ENCODE measurements at regions not wholly inside any gene's neighbourhood (a gene's known extent, or its start where the extent isn't known, plus 50 kb on each side); places are given as distances from the start of the nearest gene placed in this dataset.

GRCh38 chr13:21814604-21815003 is 143.7 kb downstream of the FGF9 start:
- 89 to 95% methylated on average over 4 to 5 of the region's 7 CpGs for WGBS, 2 experiments (ENCODE audit: insufficient coverage in 2 of 2)
- Histone ChIP-seq H3K36me3 (ENCODE audit: control insufficient read depth, insufficient read depth, low read length) (no peaks in the 10 kb centered on the region), H3K27ac (ENCODE audit: low read depth, low read length, severe bottlenecking) (no peak overlapping the region), H3K4me3 (ENCODE audit: extremely low read depth, insufficient read depth, low read length, poor library complexity, severe bottlenecking) (no peak overlapping the region), H3K4me1 (ENCODE audit: control insufficient read depth, insufficient read depth, low read length, poor library complexity, severe bottlenecking) (no peaks in the 10 kb centered on the region), H3K9me3 (ENCODE audit: control insufficient read depth, low read length) (no peaks in the 10 kb centered on the region)

GRCh38 chr13:21817878-21818277 is 147.0 kb downstream of the FGF9 start:
- WGBS, 2 experiments (ENCODE audit: insufficient coverage in 2 of 2): 88 to 94% methylated on average over 14 to 21 of the region's 25 CpGs
- Histone ChIP-seq H3K9me3 (ENCODE audit: control insufficient read depth, low read length) (no peaks in the 10 kb centered on the region), H3K4me3 (ENCODE audit: extremely low read depth, insufficient read depth, low read length, poor library complexity, severe bottlenecking) (no peak overlapping the region), H3K4me1 (ENCODE audit: control insufficient read depth, insufficient read depth, low read length, poor library complexity, severe bottlenecking) (no peaks in the 10 kb centered on the region), H3K27ac (ENCODE audit: low read depth, low read length, severe bottlenecking) (no peak overlapping the region), H3K36me3 (ENCODE audit: control insufficient read depth, insufficient read depth, low read length) (no peaks in the 10 kb centered on the region)

GRCh38 chr13:21822029-21822428 is 151.2 kb downstream of the FGF9 start:
- H3K27ac ChIP-seq (ENCODE audit: low read depth, low read length, severe bottlenecking): no peak overlapping the region
- H3K4me1 ChIP-seq (ENCODE audit: control insufficient read depth, insufficient read depth, low read length, poor library complexity, severe bottlenecking): no peaks in the 10 kb centered on the region
- H3K36me3 ChIP-seq (ENCODE audit: control insufficient read depth, insufficient read depth, low read length): no peaks in the 10 kb centered on the region
- H3K4me3 ChIP-seq (ENCODE audit: extremely low read depth, insufficient read depth, low read length, poor library complexity, severe bottlenecking): no peak overlapping the region
- H3K9me3 ChIP-seq (ENCODE audit: control insufficient read depth, low read length): no peaks in the 10 kb centered on the region
- WGBS, 2 experiments (ENCODE audit: insufficient coverage in 2 of 2): 90 to 92% methylated on average over 2 of the region's 4 CpGs

- 72 to 86% methylated on average over 6 of the region's 6 CpGs for WGBS, 2 experiments (ENCODE audit: insufficient coverage in 2 of 2)
- no peak overlapping the region for H3K4me3 ChIP-seq (ENCODE audit: extremely low read depth, insufficient read depth, low read length, poor library complexity, severe bottlenecking)
- H3K27ac ChIP-seq (ENCODE audit: low read depth, low read length, severe bottlenecking): no peak overlapping the region
- H3K36me3 ChIP-seq (ENCODE audit: control insufficient read depth, insufficient read depth, low read length): no peaks in the 10 kb centered on the region
- no peaks in the 10 kb centered on the region for H3K9me3 ChIP-seq (ENCODE audit: control insufficient read depth, low read length)
- no peaks in the 10 kb centered on the region for H3K4me1 ChIP-seq (ENCODE audit: control insufficient read depth, insufficient read depth, low read length, poor library complexity, severe bottlenecking)
Observed at GRCh38 chr13:21823416-21823815, 152.5 kb downstream of the FGF9 start.

- no peaks in the 10 kb centered on the region for H3K36me3 ChIP-seq (ENCODE audit: control insufficient read depth, insufficient read depth, low read length)
- 100% methylated on average over 1 of the region's 1 CpG; no CpG with 5 or more reads in 1 of the 2 experiments for WGBS, 2 experiments (ENCODE audit: insufficient coverage in 2 of 2)
- no peaks in the 10 kb centered on the region for H3K4me1 ChIP-seq (ENCODE audit: control insufficient read depth, insufficient read depth, low read length, poor library complexity, severe bottlenecking)
- no peak overlapping the region for H3K4me3 ChIP-seq (ENCODE audit: extremely low read depth, insufficient read depth, low read length, poor library complexity, severe bottlenecking)
- H3K27ac ChIP-seq (ENCODE audit: low read depth, low read length, severe bottlenecking): no peak overlapping the region
- H3K9me3 ChIP-seq (ENCODE audit: control insufficient read depth, low read length): no peaks in the 10 kb centered on the region
Observed at GRCh38 chr13:21823949-21824348, 153.1 kb downstream of the FGF9 start.

- Histone ChIP-seq H3K9me3 (ENCODE audit: control insufficient read depth, low read length) (no peaks in the 10 kb centered on the region), H3K4me1 (ENCODE audit: control insufficient read depth, insufficient read depth, low read length, poor library complexity, severe bottlenecking) (no peaks in the 10 kb centered on the region), H3K27ac (ENCODE audit: low read depth, low read length, severe bottlenecking) (no peak overlapping the region), H3K4me3 (ENCODE audit: extremely low read depth, insufficient read depth, low read length, poor library complexity, severe bottlenecking) (no peak overlapping the region), H3K36me3 (ENCODE audit: control insufficient read depth, insufficient read depth, low read length) (no peaks in the 10 kb centered on the region)
- WGBS, 2 experiments (ENCODE audit: insufficient coverage in 2 of 2): 86 to 90% methylated on average over 5 to 6 of the region's 6 CpGs
Observed at GRCh38 chr13:21825186-21825585, 154.3 kb downstream of the FGF9 start.

GRCh38 chr13:21825801-21826200 is 154.9 kb downstream of the FGF9 start:
- H3K4me3 ChIP-seq (ENCODE audit: extremely low read depth, insufficient read depth, low read length, poor library complexity, severe bottlenecking): no peak overlapping the region
- WGBS, 2 experiments (ENCODE audit: insufficient coverage in 2 of 2): 70% methylated on average over 2 of the region's 2 CpGs; no CpG with 5 or more reads in 1 of the 2 experiments
- no peaks in the 10 kb centered on the region for H3K4me1 ChIP-seq (ENCODE audit: control insufficient read depth, insufficient read depth, low read length, poor library complexity, severe bottlenecking)
- H3K36me3 ChIP-seq (ENCODE audit: control insufficient read depth, insufficient read depth, low read length): no peaks in the 10 kb centered on the region
- no peaks in the 10 kb centered on the region for H3K9me3 ChIP-seq (ENCODE audit: control insufficient read depth, low read length)
- H3K27ac ChIP-seq (ENCODE audit: low read depth, low read length, severe bottlenecking): no peak overlapping the region

GRCh38 chr13:21826214-21827015 is 155.5 kb downstream of the FGF9 start:
- no peaks in the 10 kb centered on the region for H3K36me3 ChIP-seq (ENCODE audit: control insufficient read depth, insufficient read depth, low read length)
- H3K27ac ChIP-seq (ENCODE audit: low read depth, low read length, severe bottlenecking): no peak overlapping the region
- no CpG with 5 or more reads among the region's 3 CpGs for WGBS, 2 experiments (ENCODE audit: insufficient coverage in 2 of 2)
- H3K4me3 ChIP-seq (ENCODE audit: extremely low read depth, insufficient read depth, low read length, poor library complexity, severe bottlenecking): no peak overlapping the region
- H3K4me1 ChIP-seq (ENCODE audit: control insufficient read depth, insufficient read depth, low read length, poor library complexity, severe bottlenecking): no peaks in the 10 kb centered on the region
- H3K9me3 ChIP-seq (ENCODE audit: control insufficient read depth, low read length): no peaks in the 10 kb centered on the region

GRCh38 chr13:21831654-21832324 is 160.9 kb downstream of the FGF9 start:
- no peaks in the 10 kb centered on the region for H3K9me3 ChIP-seq (ENCODE audit: control insufficient read depth, low read length)
- H3K4me3 ChIP-seq (ENCODE audit: extremely low read depth, insufficient read depth, low read length, poor library complexity, severe bottlenecking): no peak overlapping the region
- 85 to 94% methylated on average over 9 of the region's 13 CpGs for WGBS, 2 experiments (ENCODE audit: insufficient coverage in 2 of 2)
- no peaks in the 10 kb centered on the region for H3K36me3 ChIP-seq (ENCODE audit: control insufficient read depth, insufficient read depth, low read length)
- H3K4me1 ChIP-seq (ENCODE audit: control insufficient read depth, insufficient read depth, low read length, poor library complexity, severe bottlenecking): no peaks in the 10 kb centered on the region
- no peak overlapping the region for H3K27ac ChIP-seq (ENCODE audit: low read depth, low read length, severe bottlenecking)

GRCh38 chr13:21833921-21834320 is 163.0 kb downstream of the FGF9 start:
- Histone ChIP-seq H3K9me3 (ENCODE audit: control insufficient read depth, low read length) (no peaks in the 10 kb centered on the region), H3K4me1 (ENCODE audit: control insufficient read depth, insufficient read depth, low read length, poor library complexity, severe bottlenecking) (peaks cover 5% of the 10 kb centered on the region), H3K36me3 (ENCODE audit: control insufficient read depth, insufficient read depth, low read length) (no peaks in the 10 kb centered on the region), H3K27ac (ENCODE audit: low read depth, low read length, severe bottlenecking) (no peak overlapping the region), H3K4me3 (ENCODE audit: extremely low read depth, insufficient read depth, low read length, poor library complexity, severe bottlenecking) (no peak overlapping the region)
- 88 to 97% methylated on average over 7 to 8 of the region's 9 CpGs for WGBS, 2 experiments (ENCODE audit: insufficient coverage in 2 of 2)

GRCh38 chr13:21834521-21834920 is 163.6 kb downstream of the FGF9 start:
- 94 to 96% methylated on average over 3 to 4 of the region's 6 CpGs for WGBS, 2 experiments (ENCODE audit: insufficient coverage in 2 of 2)
- H3K27ac ChIP-seq (ENCODE audit: low read depth, low read length, severe bottlenecking): no peak overlapping the region
- H3K4me1 ChIP-seq (ENCODE audit: control insufficient read depth, insufficient read depth, low read length, poor library complexity, severe bottlenecking): peaks cover 5% of the 10 kb centered on the region
- no peaks in the 10 kb centered on the region for H3K36me3 ChIP-seq (ENCODE audit: control insufficient read depth, insufficient read depth, low read length)
- H3K9me3 ChIP-seq (ENCODE audit: control insufficient read depth, low read length): no peaks in the 10 kb centered on the region
- no peak overlapping the region for H3K4me3 ChIP-seq (ENCODE audit: extremely low read depth, insufficient read depth, low read length, poor library complexity, severe bottlenecking)

All from mesodermal cell (in vitro differentiated cells).